HFFc6 (cell line): ENCODE measurements at regions not wholly inside any gene's neighbourhood (a gene's known extent, or its start where the extent isn't known, plus 50 kb on each side); places are given as distances from the start of the nearest gene placed in this dataset.

Experiments used
- DNase-seq: peaks from one replicate; pipeline ENCODE4 v3.0.0-alpha.2; 2018
- H3K27ac Mint-ChIP-seq: 2 replicates; pipeline ENCODE4 v1.8.0; 2020; ENCODE audit warnings: mild to moderate bottlenecking, mixed read lengths
- H3K27me3 Mint-ChIP-seq: 2 replicates; pipeline ENCODE4 v1.8.0; 2021; ENCODE audit warnings: mild to moderate bottlenecking, moderate library complexity, mixed read lengths; ENCODE audit not compliant: insufficient read depth
- H3K36me3 Mint-ChIP-seq: 2 replicates; pipeline ENCODE4 v1.8.0; 2021; ENCODE audit warnings: low read depth, mixed read lengths
- H3K4me1 Mint-ChIP-seq: 2 replicates; pipeline ENCODE4 v1.8.0; 2020; ENCODE audit warnings: low read depth, mixed read lengths
- H3K4me3 Mint-ChIP-seq: 2 replicates; pipeline ENCODE4 v1.8.0; 2020; ENCODE audit warnings: mild to moderate bottlenecking, moderate library complexity, mixed read lengths
- H3K9me3 Mint-ChIP-seq: 2 replicates; pipeline ENCODE4 v1.8.0; 2020; ENCODE audit warnings: mild to moderate bottlenecking, mixed read lengths
- TF ChIP-seq, protein P1 (sequence below): fragments of 200-600 bp; sonication (generic); IDR thresholded peaks from 2 replicates; pipeline ENCODE4 v1.5.0; 2021; ENCODE audit warnings: antibody characterized with exemption, mild to moderate bottlenecking

DNA sequence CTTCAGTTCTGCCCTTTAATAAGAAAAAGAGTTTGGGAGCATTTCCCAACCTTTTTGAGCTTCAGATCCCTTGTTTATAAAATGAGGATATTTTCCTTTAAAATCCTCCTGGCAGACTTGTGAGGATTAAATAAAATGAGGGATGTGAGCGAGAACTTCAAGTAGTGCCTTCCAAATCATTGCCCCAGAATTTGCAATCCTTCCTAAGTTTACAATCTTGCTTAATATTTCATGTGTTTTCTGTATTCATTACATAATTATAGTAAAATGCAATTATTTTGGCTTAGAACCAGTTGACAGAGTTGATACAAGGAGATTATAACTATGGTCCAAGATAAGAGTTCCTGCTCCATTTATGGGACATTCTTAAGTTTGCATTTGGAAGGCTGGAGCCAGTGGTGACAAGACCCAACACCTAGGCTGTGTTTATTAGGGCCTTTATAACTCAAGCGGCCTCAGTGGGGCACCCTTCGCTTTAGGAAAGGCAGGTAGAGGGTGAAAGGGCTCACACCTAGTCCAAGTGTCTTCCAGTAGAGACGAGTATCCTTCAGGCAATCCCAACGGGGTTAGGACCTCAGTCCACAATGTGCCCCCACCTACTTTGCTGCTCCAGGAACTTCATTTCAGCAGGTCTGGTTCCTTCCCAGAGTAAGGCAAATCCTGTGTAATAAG is 317.5 kb downstream of the WDR11 start:
- TF ChIP-seq, protein P1, sequence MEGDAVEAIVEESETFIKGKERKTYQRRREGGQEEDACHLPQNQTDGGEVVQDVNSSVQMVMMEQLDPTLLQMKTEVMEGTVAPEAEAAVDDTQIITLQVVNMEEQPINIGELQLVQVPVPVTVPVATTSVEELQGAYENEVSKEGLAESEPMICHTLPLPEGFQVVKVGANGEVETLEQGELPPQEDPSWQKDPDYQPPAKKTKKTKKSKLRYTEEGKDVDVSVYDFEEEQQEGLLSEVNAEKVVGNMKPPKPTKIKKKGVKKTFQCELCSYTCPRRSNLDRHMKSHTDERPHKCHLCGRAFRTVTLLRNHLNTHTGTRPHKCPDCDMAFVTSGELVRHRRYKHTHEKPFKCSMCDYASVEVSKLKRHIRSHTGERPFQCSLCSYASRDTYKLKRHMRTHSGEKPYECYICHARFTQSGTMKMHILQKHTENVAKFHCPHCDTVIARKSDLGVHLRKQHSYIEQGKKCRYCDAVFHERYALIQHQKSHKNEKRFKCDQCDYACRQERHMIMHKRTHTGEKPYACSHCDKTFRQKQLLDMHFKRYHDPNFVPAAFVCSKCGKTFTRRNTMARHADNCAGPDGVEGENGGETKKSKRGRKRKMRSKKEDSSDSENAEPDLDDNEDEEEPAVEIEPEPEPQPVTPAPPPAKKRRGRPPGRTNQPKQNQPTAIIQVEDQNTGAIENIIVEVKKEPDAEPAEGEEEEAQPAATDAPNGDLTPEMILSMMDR: no peak
- H3K36me3 Mint-ChIP-seq: no peaks in the 10 kb centered on the region
- peaks cover 1% of the 10 kb centered on the region; the same call in 1 of the 2 replicates for H3K27me3 Mint-ChIP-seq
- H3K4me3 Mint-ChIP-seq: no peak overlapping the region
- no peak overlapping the region for H3K27ac Mint-ChIP-seq
- H3K4me1 Mint-ChIP-seq: no peaks in the 10 kb centered on the region
- no peak for DNase-seq
- H3K9me3 Mint-ChIP-seq: peaks cover 51% of the 10 kb centered on the region

GRCh38 chr10:121169406-121169805 is 318.2 kb downstream of the WDR11 start:
- Mint-ChIP-seq H3K9me3 (peaks cover 47% of the 10 kb centered on the region), H3K4me1 (no peaks in the 10 kb centered on the region), H3K27ac (no peak overlapping the region), H3K27me3 (peaks cover 1% of the 10 kb centered on the region; the same call in 1 of the 2 replicates), H3K4me3 (no peak overlapping the region), H3K36me3 (peaks cover 1% of the 10 kb centered on the region; the same call in 1 of the 2 replicates)
- TF ChIP-seq, protein P1: no peak
- no peak for DNase-seq

GRCh38 chr10:121171825-121172787 is 320.9 kb downstream of the WDR11 start:
- no peak for DNase-seq
- H3K36me3 Mint-ChIP-seq: peaks cover 5% of the 10 kb centered on the region; the same call in 1 of the 2 replicates
- TF ChIP-seq, protein P1: no peak
- no peak overlapping the region for H3K27ac Mint-ChIP-seq
- H3K9me3 Mint-ChIP-seq: peaks cover 46% of the 10 kb centered on the region
- H3K4me1 Mint-ChIP-seq: no peaks in the 10 kb centered on the region
- H3K27me3 Mint-ChIP-seq: peaks cover 1% of the 10 kb centered on the region; the same call in 1 of the 2 replicates
- H3K4me3 Mint-ChIP-seq: no peak overlapping the region

- H3K36me3 Mint-ChIP-seq: peaks cover 5% of the 10 kb centered on the region; the same call in 1 of the 2 replicates
- no peak overlapping the region for H3K27ac Mint-ChIP-seq
- H3K27me3 Mint-ChIP-seq: no peaks in the 10 kb centered on the region
These were observed 327.8 kb downstream of the WDR11 start for GRCh38 chr10:121179006-121179405.

DNA sequence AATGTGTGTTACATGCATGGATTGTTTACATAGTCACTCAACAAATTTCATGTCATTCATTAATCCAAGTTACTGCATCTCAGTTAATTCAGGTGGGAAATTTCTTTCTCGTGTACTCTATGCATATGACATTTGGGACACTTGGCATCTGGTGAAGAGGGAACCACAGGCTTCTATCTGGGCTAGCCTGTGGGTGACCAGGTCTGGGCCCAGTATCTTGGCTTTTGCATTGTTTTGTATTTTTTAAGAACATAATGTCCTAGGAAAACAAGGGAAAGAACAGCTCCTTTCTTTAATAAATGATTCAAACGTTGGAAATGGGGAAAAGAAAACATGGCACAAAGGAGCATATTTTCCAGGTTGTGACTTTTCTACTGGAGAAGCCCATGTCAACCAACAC is 331.1 kb downstream of the WDR11 start:
- no peaks in the 10 kb centered on the region for H3K36me3 Mint-ChIP-seq
- H3K27me3 Mint-ChIP-seq: no peaks in the 10 kb centered on the region
- H3K4me3 Mint-ChIP-seq: no peak overlapping the region
- H3K27ac Mint-ChIP-seq: no peak overlapping the region
- H3K4me1 Mint-ChIP-seq: no peaks in the 10 kb centered on the region
- DNase-seq: no peak
- H3K9me3 Mint-ChIP-seq: peaks cover 10% of the 10 kb centered on the region
- TF ChIP-seq, protein P1: no peak

More at GRCh38 chr10:121179006-121179405, 327.8 kb downstream of the WDR11 start:
- no peak for DNase-seq
- H3K4me3 Mint-ChIP-seq: no peak overlapping the region
- H3K9me3 Mint-ChIP-seq: peaks cover 13% of the 10 kb centered on the region
- no peaks in the 10 kb centered on the region for H3K4me1 Mint-ChIP-seq
- TF ChIP-seq, protein P1: no peak
